ENCODE measurements at regions not wholly inside any gene's neighbourhood (a gene's known extent, or its start where the extent isn't known, plus 50 kb on each side); places are given as distances from the start of the nearest gene placed in this dataset.

GRCh38 chr3:43197181-43197580, 89.2 kb upstream of the SNRK start:
- Histone ChIP-seq H3K36me3 (replicated peaks; ENCODE audit: control insufficient read depth, insufficient read depth, low read length) (no peaks in the 10 kb centered on the region), H3K4me3 (ENCODE audit: insufficient read depth, low read depth, low read length) (no peak overlapping the region), H3K27me3 (ENCODE audit: control insufficient read depth, insufficient read depth, low read length) (no peaks in the 10 kb centered on the region)
- no peak for DNase-seq

DNA sequence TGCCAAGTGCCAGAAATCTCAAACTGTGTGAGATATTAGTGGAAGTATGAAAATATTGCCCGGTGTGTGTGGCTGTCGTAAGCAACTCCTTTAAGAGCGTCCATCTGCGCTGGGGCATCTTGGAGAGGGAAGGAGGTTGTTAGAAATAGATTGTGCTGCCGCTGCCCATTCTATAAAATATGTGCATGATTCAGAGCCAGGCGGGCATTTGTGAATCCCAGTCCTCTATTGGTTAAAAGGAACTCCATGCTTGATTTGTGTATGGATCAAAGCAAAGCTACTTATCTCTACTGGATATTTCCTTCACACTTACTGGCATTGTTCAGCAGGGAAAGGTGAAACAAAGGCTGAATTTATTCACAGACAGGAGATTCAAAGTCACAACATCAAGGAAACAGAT, 89.6 kb upstream of the SNRK start:
- DNase-seq: no peak
- H3K27me3 ChIP-seq (ENCODE audit: control insufficient read depth, insufficient read depth, low read length): no peaks in the 10 kb centered on the region

GRCh38 chr3:43195115-43195498, 89.2 kb upstream of the POMGNT2 start:
- H3K27me3 ChIP-seq (ENCODE audit: control insufficient read depth, insufficient read depth, low read length): no peaks in the 10 kb centered on the region
- DNase-seq: no peak
- H3K4me3 ChIP-seq (ENCODE audit: insufficient read depth, low read depth, low read length): no peak overlapping the region
- no peaks in the 10 kb centered on the region for H3K36me3 ChIP-seq (replicated peaks; ENCODE audit: control insufficient read depth, insufficient read depth, low read length)

More for the DNA sequence above, 89.6 kb upstream of the SNRK start:
- no peak overlapping the region for H3K4me3 ChIP-seq (ENCODE audit: insufficient read depth, low read depth, low read length)
- H3K36me3 ChIP-seq (replicated peaks; ENCODE audit: control insufficient read depth, insufficient read depth, low read length): no peaks in the 10 kb centered on the region

- no peak for DNase-seq
- Histone ChIP-seq H3K36me3 (replicated peaks; ENCODE audit: control insufficient read depth, insufficient read depth, low read length) (no peaks in the 10 kb centered on the region), H3K4me3 (ENCODE audit: insufficient read depth, low read depth, low read length) (no peak overlapping the region), H3K27me3 (ENCODE audit: control insufficient read depth, insufficient read depth, low read length) (no peaks in the 10 kb centered on the region)
Measured at GRCh38 chr3:43194490-43195114, 88.7 kb upstream of the POMGNT2 start.

DNA sequence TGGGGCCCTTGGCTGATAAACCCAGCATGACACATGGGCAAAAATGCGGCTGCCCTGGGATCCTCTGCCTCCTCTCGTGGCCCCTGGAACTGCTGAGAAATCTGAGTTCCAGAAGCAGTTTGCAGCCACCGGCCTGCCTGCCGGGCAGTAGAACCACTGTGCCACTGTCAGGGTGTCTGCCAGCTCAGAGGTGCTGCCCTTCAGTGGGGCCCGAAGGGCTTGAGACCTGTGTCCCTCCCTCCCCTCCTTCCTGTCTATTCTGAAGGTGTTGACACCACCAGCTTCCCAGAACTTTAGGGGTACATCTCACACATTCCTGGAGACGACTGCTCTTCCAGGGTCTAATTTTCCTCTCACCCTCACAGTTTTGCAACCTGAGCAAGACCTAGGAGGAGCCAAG, 88.2 kb upstream of the POMGNT2 start:
- Histone ChIP-seq H3K27me3 (ENCODE audit: control insufficient read depth, insufficient read depth, low read length) (no peaks in the 10 kb centered on the region), H3K4me3 (ENCODE audit: insufficient read depth, low read depth, low read length) (no peak overlapping the region), H3K36me3 (replicated peaks; ENCODE audit: control insufficient read depth, insufficient read depth, low read length) (no peaks in the 10 kb centered on the region)
- DNase-seq: no peak

DNA sequence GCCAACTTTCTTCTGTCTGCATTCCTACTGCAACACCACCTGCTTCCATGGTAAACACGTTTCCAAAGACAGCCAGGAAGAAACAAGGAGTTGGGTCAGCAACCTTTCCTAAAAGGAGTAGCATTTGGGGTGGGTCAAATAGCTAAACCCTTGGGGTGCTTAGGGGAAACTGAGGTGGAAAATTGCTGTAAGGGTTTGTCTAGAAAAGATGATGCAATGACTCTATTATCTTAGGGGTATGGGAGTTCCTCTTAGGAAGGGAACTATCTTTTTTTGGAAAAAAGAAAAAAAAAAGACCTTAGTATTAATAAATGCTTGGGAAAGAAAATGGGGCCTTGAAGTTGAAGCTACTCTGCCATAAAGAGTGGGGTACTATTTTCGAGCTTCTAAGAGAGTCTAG, 86.1 kb upstream of the POMGNT2 start:
- no peak for DNase-seq
- no peaks in the 10 kb centered on the region for H3K27me3 ChIP-seq (ENCODE audit: control insufficient read depth, insufficient read depth, low read length)
- no peak overlapping the region for H3K4me3 ChIP-seq (ENCODE audit: insufficient read depth, low read depth, low read length)
- H3K36me3 ChIP-seq (replicated peaks; ENCODE audit: control insufficient read depth, insufficient read depth, low read length): no peaks in the 10 kb centered on the region

- no peaks in the 10 kb centered on the region for H3K36me3 ChIP-seq (replicated peaks; ENCODE audit: control insufficient read depth, insufficient read depth, low read length)
- H3K4me3 ChIP-seq (ENCODE audit: insufficient read depth, low read depth, low read length): no peak overlapping the region
- H3K27me3 ChIP-seq (ENCODE audit: control insufficient read depth, insufficient read depth, low read length): no peaks in the 10 kb centered on the region
- DNase-seq: no peak
Measured at GRCh38 chr3:43191116-43191515, 85.2 kb upstream of the POMGNT2 start.

- no peaks in the 10 kb centered on the region for H3K36me3 ChIP-seq (replicated peaks; ENCODE audit: control insufficient read depth, insufficient read depth, low read length)
Measured at GRCh38 chr3:43190670-43191069, 84.8 kb upstream of the POMGNT2 start.

DNA sequence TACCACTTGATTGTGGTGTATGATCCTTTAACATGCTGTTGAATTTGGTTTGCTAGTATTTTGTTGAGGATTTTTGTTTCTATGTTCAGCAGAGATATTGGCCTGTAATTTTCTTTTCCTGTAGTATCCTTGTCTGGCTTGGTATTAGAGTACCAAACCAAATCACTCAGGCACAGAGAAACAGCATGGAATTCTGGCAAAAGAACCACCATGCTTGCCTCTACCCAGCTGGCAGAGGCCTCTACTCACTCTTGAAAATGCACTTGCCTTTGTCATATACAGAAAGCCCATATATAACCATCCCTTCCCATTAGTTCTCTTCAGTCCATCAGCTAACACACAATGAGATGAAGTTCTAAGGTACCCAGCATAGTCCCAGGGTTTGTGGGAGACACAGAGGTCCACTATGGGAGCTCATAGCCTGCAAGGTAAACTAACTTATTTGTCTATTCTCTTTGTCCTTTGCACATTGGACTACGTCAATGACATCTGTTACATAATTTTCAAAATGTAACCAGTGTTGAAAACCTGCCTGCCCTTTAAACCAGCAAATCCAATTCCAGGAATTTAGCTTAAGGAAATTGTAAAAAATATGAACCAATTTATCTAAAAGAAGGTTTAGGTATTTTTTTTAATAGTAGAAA, 82.1 kb upstream of the POMGNT2 start:
- no peak for DNase-seq
- Histone ChIP-seq H3K4me3 (ENCODE audit: insufficient read depth, low read depth, low read length) (no peak overlapping the region), H3K36me3 (replicated peaks; ENCODE audit: control insufficient read depth, insufficient read depth, low read length) (no peaks in the 10 kb centered on the region), H3K27me3 (ENCODE audit: control insufficient read depth, insufficient read depth, low read length) (no peaks in the 10 kb centered on the region)

More at GRCh38 chr3:43190670-43191069, 84.8 kb upstream of the POMGNT2 start:
- H3K27me3 ChIP-seq (ENCODE audit: control insufficient read depth, insufficient read depth, low read length): no peaks in the 10 kb centered on the region
- no peak overlapping the region for H3K4me3 ChIP-seq (ENCODE audit: insufficient read depth, low read depth, low read length)
- DNase-seq: no peak

DNA sequence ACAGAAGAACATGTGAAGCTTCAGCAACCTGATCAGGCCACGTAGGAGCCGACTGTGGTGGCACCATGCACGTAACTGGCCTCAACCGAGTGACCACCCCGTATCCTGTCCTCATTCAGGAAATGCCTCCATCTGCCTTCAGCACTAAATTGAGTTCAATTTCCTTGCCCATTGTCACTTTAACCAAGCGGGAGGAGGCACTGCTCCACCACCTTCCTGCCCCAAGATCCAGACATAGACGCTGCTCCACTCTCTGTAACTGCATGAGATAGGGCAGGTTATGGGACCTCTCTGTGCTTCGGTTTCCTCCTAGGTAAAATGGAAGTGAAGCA, 80.1 kb upstream of the POMGNT2 start:
- H3K27me3 ChIP-seq (ENCODE audit: control insufficient read depth, insufficient read depth, low read length): no peaks in the 10 kb centered on the region
- DNase-seq: no peak
- no peak overlapping the region for H3K4me3 ChIP-seq (ENCODE audit: insufficient read depth, low read depth, low read length)
- H3K36me3 ChIP-seq (replicated peaks; ENCODE audit: control insufficient read depth, insufficient read depth, low read length): no peaks in the 10 kb centered on the region

DNA sequence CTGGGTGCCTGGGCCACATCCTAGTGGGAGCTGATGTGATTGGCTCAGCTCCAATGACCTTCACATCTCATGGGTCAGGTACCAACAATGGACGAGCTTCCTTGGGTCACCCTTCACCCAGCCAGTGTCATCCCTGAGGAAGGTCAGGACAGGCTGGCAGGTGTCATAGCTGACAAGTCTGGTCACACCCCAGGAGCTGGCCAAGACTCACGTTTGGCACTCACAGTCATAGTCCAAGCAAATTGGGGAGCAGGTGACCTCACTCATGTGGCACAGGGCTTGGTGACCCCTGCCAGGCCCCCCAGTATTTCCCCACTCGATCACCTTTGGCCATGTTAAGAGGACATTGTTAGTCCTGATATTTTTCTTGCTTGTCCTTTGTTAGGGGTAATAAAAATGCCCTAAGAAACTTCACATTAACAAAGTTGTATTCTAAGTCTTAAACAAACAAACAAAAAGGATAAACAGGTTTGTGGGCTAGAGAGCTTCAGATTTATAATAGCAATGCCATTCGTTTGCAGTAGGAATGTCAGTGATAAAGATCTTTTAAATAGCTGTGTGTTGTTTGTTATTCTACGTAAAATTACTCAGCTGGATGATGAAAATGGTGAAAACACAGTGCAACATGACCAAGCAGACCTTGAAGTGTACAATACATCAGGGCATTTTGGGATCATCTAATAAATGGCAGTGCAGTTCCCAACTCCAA, 79.5 kb upstream of the POMGNT2 start:
- Histone ChIP-seq H3K36me3 (replicated peaks; ENCODE audit: control insufficient read depth, insufficient read depth, low read length) (no peaks in the 10 kb centered on the region), H3K4me3 (ENCODE audit: insufficient read depth, low read depth, low read length) (no peak overlapping the region), H3K27me3 (ENCODE audit: control insufficient read depth, insufficient read depth, low read length) (no peaks in the 10 kb centered on the region)
- DNase-seq: no peak

- H3K36me3 ChIP-seq (replicated peaks; ENCODE audit: control insufficient read depth, insufficient read depth, low read length): no peaks in the 10 kb centered on the region
- H3K4me3 ChIP-seq (ENCODE audit: insufficient read depth, low read depth, low read length): no peak overlapping the region
- no peak for DNase-seq
- H3K27me3 ChIP-seq (ENCODE audit: control insufficient read depth, insufficient read depth, low read length): no peaks in the 10 kb centered on the region
Measured at GRCh38 chr3:43183456-43183855, 77.6 kb upstream of the POMGNT2 start.

GRCh38 chr3:43181202-43181821, 75.4 kb upstream of the POMGNT2 start:
- DNase-seq: no peak
- no peaks in the 10 kb centered on the region for H3K36me3 ChIP-seq (replicated peaks; ENCODE audit: control insufficient read depth, insufficient read depth, low read length)
- H3K4me3 ChIP-seq (ENCODE audit: insufficient read depth, low read depth, low read length): no peak overlapping the region
- H3K27me3 ChIP-seq (ENCODE audit: control insufficient read depth, insufficient read depth, low read length): no peaks in the 10 kb centered on the region

DNA sequence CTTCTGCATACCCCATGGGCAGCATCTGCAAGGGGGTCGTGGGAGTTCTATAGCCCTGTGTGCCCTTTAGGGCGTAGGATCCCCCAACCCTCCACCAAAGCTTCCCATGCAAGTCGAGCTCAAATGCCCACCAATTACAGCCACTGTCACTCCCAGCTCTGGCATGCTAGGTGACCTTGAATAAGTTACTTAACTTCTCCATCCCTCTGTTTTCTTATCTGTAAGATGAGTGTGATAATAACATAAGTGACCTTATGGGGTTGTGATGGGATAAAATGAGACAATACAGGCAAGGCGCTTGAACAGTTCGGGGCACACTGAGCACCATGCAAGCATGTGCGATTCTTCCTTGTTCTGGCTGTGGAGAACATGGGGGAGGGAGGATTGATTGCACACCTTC, 74.8 kb upstream of the POMGNT2 start:
- no peak for DNase-seq
- Histone ChIP-seq H3K36me3 (replicated peaks; ENCODE audit: control insufficient read depth, insufficient read depth, low read length) (no peaks in the 10 kb centered on the region), H3K27me3 (ENCODE audit: control insufficient read depth, insufficient read depth, low read length) (no peaks in the 10 kb centered on the region), H3K4me3 (ENCODE audit: insufficient read depth, low read depth, low read length) (no peak overlapping the region)

DNA sequence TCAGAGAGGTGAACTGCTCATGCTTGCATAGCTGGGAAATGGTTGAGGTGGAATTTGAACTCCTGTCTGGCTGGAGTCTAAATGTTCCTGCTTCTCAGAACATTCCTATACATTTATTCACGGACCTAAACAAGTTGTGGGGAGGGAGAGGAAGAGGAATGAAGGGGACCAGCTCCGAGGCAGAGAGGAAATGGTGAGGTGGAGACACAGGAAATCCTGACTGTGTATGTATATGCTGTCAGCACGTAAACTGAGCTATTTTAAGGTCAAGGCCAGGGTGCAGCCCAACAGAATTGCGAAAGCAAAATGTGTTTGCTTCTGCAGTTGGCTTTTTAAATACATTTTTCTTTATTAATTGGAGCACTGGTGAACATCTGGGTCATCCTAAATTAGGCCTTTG, 74.1 kb upstream of the POMGNT2 start:
- no peak overlapping the region for H3K4me3 ChIP-seq (ENCODE audit: insufficient read depth, low read depth, low read length)

More for the DNA sequence above, 74.1 kb upstream of the POMGNT2 start:
- H3K27me3 ChIP-seq (ENCODE audit: control insufficient read depth, insufficient read depth, low read length): no peaks in the 10 kb centered on the region
- no peak for DNase-seq
- no peaks in the 10 kb centered on the region for H3K36me3 ChIP-seq (replicated peaks; ENCODE audit: control insufficient read depth, insufficient read depth, low read length)
